ENCODE measurements at regions not wholly inside any gene's neighbourhood (a gene's known extent, or its start where the extent isn't known, plus 50 kb on each side); places are given as distances from the start of the nearest gene placed in this dataset.
"Not testable (repeated sequence)": the region's sequence is repeated elsewhere in the genome, so short reads cannot be mapped to it uniquely, and the experiment has no call there.

- no peak overlapping the region for H3K9ac ChIP-seq
- no peak for TF ChIP-seq CTCF (conservative IDR thresholded peaks at IDR 0.05; ENCODE audit: low read depth, low read length)
These were observed 817.1 kb upstream of the CDH9 start for GRCh38 chr5:27855491-27855890.

GRCh38 chr5:27854243-27854852 is 816.0 kb upstream of the CDH9 start:
- Histone ChIP-seq H3K27me3 (ENCODE audit: insufficient read depth, low read depth) (no peaks in the 10 kb centered on the region), H3K4me3 (IDR thresholded peaks at IDR 0.05; ENCODE audit: insufficient read depth, low read depth, low read length) (no peak overlapping the region), H4K20me1 (ENCODE audit: insufficient read depth) (no peaks in the 10 kb centered on the region), H3K79me2 (ENCODE audit: insufficient read depth, low read depth) (no peaks in the 10 kb centered on the region), H3K36me3 (ENCODE audit: insufficient read depth) (no peaks in the 10 kb centered on the region), H3K27ac (no peak overlapping the region), H3K9ac (no peak overlapping the region), H2AFZ (ENCODE audit: low read depth) (no peak overlapping the region), H3K4me1 (ENCODE audit: low read depth, poor library complexity, severe bottlenecking) (no peaks in the 10 kb centered on the region), H3K4me2 (no peak overlapping the region)
- no peak for TF ChIP-seq CTCF (conservative IDR thresholded peaks at IDR 0.05; ENCODE audit: low read depth, low read length)

More at GRCh38 chr5:27855491-27855890, 817.1 kb upstream of the CDH9 start:
- Histone ChIP-seq H3K79me2 (ENCODE audit: insufficient read depth, low read depth) (no peaks in the 10 kb centered on the region), H3K4me3 (IDR thresholded peaks at IDR 0.05; ENCODE audit: insufficient read depth, low read depth, low read length) (no peak overlapping the region), H2AFZ (ENCODE audit: low read depth) (no peak overlapping the region), H3K27ac (no peak overlapping the region), H4K20me1 (ENCODE audit: insufficient read depth) (no peaks in the 10 kb centered on the region), H3K4me2 (no peak overlapping the region), H3K27me3 (ENCODE audit: insufficient read depth, low read depth) (no peaks in the 10 kb centered on the region), H3K4me1 (ENCODE audit: low read depth, poor library complexity, severe bottlenecking) (no peaks in the 10 kb centered on the region), H3K36me3 (ENCODE audit: insufficient read depth) (no peaks in the 10 kb centered on the region)

GRCh38 chr5:27845248-27845647 is 806.9 kb upstream of the CDH9 start:
- Histone ChIP-seq H3K27me3 (ENCODE audit: insufficient read depth, low read depth) (no peaks in the 10 kb centered on the region), H3K4me3 (IDR thresholded peaks at IDR 0.05; ENCODE audit: insufficient read depth, low read depth, low read length) (no peak overlapping the region), H3K79me2 (ENCODE audit: insufficient read depth, low read depth) (no peaks in the 10 kb centered on the region), H2AFZ (ENCODE audit: low read depth) (no peak overlapping the region), H3K27ac (no peak overlapping the region), H3K4me2 (no peak overlapping the region), H3K36me3 (ENCODE audit: insufficient read depth) (no peaks in the 10 kb centered on the region), H3K9ac (no peak overlapping the region), H4K20me1 (ENCODE audit: insufficient read depth) (no peaks in the 10 kb centered on the region), H3K4me1 (ENCODE audit: low read depth, poor library complexity, severe bottlenecking) (no peaks in the 10 kb centered on the region)
- no peak for TF ChIP-seq CTCF (conservative IDR thresholded peaks at IDR 0.05; ENCODE audit: low read depth, low read length)

- not testable (repeated sequence) for H4K20me1 ChIP-seq (ENCODE audit: insufficient read depth); H3K36me3 ChIP-seq (ENCODE audit: insufficient read depth); H3K79me2 ChIP-seq (ENCODE audit: insufficient read depth, low read depth); H3K27ac ChIP-seq; H3K4me2 ChIP-seq; H3K4me1 ChIP-seq (ENCODE audit: low read depth, poor library complexity, severe bottlenecking); H3K27me3 ChIP-seq (ENCODE audit: insufficient read depth, low read depth); H3K4me3 ChIP-seq (IDR thresholded peaks at IDR 0.05; ENCODE audit: insufficient read depth, low read depth, low read length); H2AFZ ChIP-seq (ENCODE audit: low read depth); H3K9ac ChIP-seq
These were observed 798.3 kb upstream of the CDH9 start for GRCh38 chr5:27836704-27837103.

GRCh38 chr5:27832886-27833285 is 794.5 kb upstream of the CDH9 start:
- Histone ChIP-seq H4K20me1 (ENCODE audit: insufficient read depth) (no peaks in the 10 kb centered on the region), H3K36me3 (ENCODE audit: insufficient read depth) (no peaks in the 10 kb centered on the region), H3K4me2 (no peak overlapping the region), H2AFZ (ENCODE audit: low read depth) (no peak overlapping the region), H3K9ac (no peak overlapping the region), H3K79me2 (ENCODE audit: insufficient read depth, low read depth) (no peaks in the 10 kb centered on the region), H3K4me1 (ENCODE audit: low read depth, poor library complexity, severe bottlenecking) (no peaks in the 10 kb centered on the region), H3K4me3 (IDR thresholded peaks at IDR 0.05; ENCODE audit: insufficient read depth, low read depth, low read length) (no peak overlapping the region), H3K27ac (no peak overlapping the region), H3K27me3 (ENCODE audit: insufficient read depth, low read depth) (no peaks in the 10 kb centered on the region)
- no peak for TF ChIP-seq CTCF (conservative IDR thresholded peaks at IDR 0.05; ENCODE audit: low read depth, low read length)
